GM18520 (cell line): ENCODE measurements at regions not wholly inside any gene's neighbourhood (a gene's known extent, or its start where the extent isn't known, plus 50 kb on each side); places are given as distances from the start of the nearest gene placed in this dataset.
"Not testable (repeated sequence)": the region's sequence is repeated elsewhere in the genome, so short reads cannot be mapped to it uniquely, and the experiment has no call there.

Experiments used
- ATAC-seq: cut with Tn5 transposase; IDR thresholded peaks from one replicate; pipeline ENCODE4 v1.9.1; 2021; ENCODE audit not compliant: unreplicated experiment

DNA sequence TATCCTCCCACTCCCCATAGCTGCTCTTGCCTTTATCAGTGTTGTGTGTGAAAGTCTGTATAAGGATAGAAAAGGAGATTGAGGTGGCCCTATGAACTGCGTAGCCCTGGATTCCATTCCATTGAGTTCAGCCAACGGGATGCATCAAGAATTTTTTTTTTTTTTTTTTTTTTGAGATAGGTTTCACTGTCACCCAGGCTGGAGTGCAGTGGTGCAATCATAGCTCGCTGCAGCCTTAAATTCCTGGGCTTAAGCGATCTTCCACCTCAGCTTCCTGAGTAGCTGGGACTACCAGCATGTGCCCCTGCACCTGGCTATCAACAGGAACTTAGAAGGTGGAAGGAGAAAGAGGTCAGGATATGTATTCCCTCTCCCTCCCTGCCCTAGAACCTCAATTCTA lies 187.2 kb upstream of the SPRY1 start:
- no peak for ATAC-seq

DNA sequence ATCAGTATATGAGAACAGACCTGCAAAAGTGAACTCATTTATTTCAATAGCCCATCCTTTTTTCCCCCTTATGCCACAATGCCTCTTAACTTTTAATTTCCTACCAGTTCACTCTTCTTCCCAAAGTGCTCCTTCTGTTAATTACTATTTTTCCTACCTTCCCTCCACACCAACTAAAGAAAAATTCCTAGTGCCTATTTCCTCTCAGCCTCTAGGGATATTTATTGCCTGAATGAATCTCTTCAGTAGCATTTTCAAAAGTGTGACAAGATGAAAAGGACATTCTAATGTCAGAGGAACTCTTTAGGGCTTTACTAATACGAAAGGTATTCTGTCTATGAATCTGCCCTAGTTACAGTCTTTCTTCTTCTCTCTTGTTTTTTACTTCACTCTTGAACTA lies 181.1 kb upstream of the SPRY1 start:
- ATAC-seq, result no peak

GRCh38 chr4:123216543-123216942 lies 180.1 kb upstream of the SPRY1 start:
- ATAC-seq, result no peak

DNA sequence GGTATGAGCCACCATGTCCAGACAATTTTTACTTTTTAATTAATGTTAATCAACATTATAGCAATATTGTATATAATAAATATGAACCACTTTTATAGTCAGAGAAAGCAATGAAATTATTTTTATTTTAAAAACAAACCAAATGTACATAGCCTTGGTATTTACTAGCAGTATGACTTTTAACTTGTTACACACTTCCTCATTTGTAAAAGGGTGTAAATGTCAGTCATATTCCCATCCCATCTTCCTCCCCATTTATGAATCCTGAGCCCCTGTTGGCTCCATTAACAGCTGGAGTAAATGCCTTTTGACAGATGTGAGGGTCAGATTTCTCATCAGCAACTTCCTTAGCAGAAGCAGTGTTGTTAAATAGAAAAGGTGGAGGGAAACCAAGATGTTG lies 179.6 kb upstream of the SPRY1 start:
- ATAC-seq, result no peak

- no peak for ATAC-seq
These were observed 178.9 kb upstream of the SPRY1 start for GRCh38 chr4:123217664-123218063.

GRCh38 chr4:123218981-123219380 lies 177.6 kb upstream of the SPRY1 start:
- ATAC-seq, result no peak

- ATAC-seq, result no peak
These were observed 167.3 kb upstream of the SPRY1 start for GRCh38 chr4:123229286-123229685.

- ATAC-seq, result no peak
These were observed 166.5 kb upstream of the SPRY1 start for GRCh38 chr4:123230061-123230460.

- no peak for ATAC-seq
These were observed 164.2 kb upstream of the SPRY1 start for GRCh38 chr4:123232439-123232838.

- ATAC-seq, result no peak
These were observed 163.3 kb upstream of the SPRY1 start for GRCh38 chr4:123233136-123233768.

GRCh38 chr4:123234955-123235354 lies 161.6 kb upstream of the SPRY1 start:
- ATAC-seq, result no peak

DNA sequence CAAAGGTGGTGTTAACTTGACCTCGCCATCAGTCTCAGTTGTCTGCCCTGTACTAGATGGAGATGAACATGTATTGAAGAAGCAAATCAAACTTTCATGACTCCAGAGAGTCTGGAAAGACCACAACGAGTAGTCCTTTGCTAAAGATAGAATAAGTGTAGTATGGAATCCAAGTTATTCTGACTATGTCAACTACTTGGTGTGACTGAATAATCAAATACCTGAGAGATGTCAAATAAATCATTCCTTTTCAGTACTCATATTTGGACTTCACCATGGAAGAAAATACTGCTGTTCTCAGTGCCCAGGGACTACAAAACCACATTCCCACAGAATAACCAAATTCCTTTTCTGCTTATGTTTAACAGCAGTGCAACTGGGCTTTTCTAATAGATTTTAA lies 161.2 kb upstream of the SPRY1 start:
- ATAC-seq, result no peak

DNA sequence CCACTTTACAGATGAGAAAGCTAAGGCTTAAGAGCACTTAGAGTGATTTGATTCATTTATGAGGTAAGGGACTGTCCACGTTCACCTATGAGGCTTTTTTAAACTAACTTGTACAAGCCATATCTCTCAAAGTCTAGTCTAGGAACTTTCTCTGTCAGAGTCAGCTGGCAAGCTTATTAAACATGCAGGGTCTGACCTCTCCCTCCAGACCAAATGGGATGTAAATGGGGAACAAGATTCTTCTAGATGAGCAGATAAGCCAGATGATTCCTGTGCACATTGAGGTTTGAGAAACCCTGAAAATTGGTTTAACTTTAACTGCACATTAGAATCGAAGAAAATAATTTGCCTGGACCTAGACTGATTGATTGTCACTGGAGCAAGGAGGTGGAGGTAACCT lies 160.0 kb upstream of the SPRY1 start:
- no peak for ATAC-seq

DNA sequence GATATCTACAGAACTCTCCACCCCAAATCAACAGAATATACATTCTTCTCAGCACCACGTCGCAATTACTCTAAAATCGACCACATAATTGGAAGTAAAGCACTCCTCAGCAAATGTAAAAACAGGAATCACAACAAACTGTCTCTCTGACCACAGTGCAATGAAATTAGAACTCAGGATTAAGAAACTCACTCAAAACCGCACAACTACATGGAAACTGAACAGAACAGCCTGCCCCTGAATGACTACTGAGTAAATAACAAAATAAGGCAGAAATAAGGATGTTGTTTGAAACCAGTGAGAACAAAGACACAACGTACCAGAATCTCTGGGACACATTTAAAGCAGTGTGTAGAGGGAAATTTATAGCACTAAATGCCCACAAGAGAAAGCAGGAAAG lies 156.3 kb upstream of the SPRY1 start:
- ATAC-seq, result not testable (repeated sequence)

- not testable (repeated sequence) for ATAC-seq
These were observed 153.4 kb upstream of the SPRY1 start for GRCh38 chr4:123243220-123243619.

DNA sequence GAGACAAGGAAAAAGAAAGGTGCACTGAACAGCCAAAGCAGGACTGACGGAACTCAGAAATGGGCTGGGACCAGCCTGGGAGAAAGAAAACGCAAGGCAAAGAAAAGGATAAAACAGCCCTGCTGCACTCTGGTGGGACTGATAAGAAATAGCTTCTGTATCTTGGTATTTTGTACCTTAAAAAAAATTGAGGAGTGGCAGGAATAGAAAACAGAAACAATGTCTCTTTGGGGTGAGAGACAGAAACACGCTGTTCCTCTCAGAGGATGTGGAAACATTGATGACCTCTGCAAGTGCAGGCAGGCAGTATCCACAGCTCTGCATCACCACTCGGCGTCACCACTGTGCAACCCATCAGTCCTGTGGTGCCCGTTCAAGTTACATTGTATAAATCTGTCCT lies 152.5 kb upstream of the SPRY1 start:
- ATAC-seq, result no peak

DNA sequence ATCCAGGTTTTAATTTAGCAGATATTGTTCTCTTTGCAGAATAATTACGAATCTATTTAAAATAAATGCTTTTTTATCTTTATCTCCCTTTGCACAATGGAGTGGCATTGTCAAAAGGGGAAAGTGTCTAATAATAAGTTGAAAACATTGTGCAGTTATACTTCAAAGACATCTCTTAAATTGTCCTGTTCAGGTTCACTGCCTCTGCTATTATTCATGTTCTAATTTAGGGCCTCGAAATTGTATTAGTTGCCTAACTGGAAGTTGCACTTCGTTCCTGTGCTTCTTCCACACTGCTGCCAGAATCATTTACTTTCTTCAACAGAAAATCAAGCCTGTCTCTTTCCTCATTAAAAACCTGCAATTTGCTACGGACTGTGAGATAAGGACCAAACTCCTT lies 150.5 kb upstream of the SPRY1 start:
- ATAC-seq, result no peak

- no peak for ATAC-seq
These were observed 148.4 kb upstream of the SPRY1 start for GRCh38 chr4:123248085-123248659.

GRCh38 chr4:123249821-123250220 lies 146.8 kb upstream of the SPRY1 start:
- ATAC-seq, result no peak

GRCh38 chr4:123250843-123251242 lies 145.8 kb upstream of the SPRY1 start:
- ATAC-seq, result no peak

- no peak for ATAC-seq
These were observed 140.6 kb upstream of the SPRY1 start for GRCh38 chr4:123255971-123256370.

DNA sequence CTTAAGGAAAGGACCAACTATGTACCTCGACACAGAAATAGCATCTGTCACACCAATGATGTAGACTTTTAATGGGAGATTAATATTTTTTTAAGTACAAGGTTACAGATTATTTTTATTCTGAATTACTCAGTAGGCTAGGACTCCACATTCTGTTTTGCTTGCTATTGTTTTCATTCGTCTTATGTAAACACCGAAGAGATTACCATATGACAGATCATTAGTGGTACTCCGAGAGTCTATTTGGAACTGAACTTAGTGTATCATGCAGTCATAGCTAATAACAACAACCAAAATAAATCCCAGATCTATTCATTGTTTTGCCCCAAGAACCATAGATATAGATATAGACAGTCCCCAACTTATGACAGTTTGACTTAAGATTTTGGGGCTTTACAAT lies 139.7 kb upstream of the SPRY1 start:
- ATAC-seq, result no peak

DNA sequence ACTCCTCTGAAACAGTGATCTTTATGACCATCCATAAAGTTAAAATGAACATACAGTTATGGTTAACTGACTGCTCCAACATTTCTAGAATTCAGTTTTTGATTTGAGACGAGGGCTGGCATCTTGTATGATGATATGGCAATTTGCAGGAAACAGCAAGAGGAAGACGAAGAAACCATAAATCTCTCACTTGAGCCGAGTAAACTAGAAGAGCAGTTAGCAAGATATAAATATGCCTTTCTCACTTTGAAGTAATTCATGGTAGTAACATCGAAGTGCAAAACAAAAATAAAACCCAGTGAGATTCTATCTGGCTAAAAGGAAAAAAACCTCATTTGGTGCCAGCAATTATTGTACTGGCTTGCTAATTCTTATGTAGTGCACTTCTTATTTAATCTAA lies 139.0 kb upstream of the SPRY1 start:
- no peak for ATAC-seq
